Activated CD8-positive, alpha-beta memory T cell treated with anti-CD3 and anti-CD28 coated beads, Interleukin-2, amount 50 U/mL, for 24 hours (primary cell): ENCODE measurements at regions not wholly inside any gene's neighbourhood (a gene's known extent, or its start where the extent isn't known, plus 50 kb on each side); places are given as distances from the start of the nearest gene placed in this dataset.
A peak's percentile ranks its signal among the peaks of the same experiment; 100 is the strongest.
"Not testable (repeated sequence)": the region's sequence is repeated elsewhere in the genome, so short reads cannot be mapped to it uniquely, and the experiment has no call there.

Experiments used
- DNase-seq: peaks from one replicate; pipeline ENCODE4 v3.0.0-alpha.2; 2020; ENCODE audit errors: extremely low read depth

DNA sequence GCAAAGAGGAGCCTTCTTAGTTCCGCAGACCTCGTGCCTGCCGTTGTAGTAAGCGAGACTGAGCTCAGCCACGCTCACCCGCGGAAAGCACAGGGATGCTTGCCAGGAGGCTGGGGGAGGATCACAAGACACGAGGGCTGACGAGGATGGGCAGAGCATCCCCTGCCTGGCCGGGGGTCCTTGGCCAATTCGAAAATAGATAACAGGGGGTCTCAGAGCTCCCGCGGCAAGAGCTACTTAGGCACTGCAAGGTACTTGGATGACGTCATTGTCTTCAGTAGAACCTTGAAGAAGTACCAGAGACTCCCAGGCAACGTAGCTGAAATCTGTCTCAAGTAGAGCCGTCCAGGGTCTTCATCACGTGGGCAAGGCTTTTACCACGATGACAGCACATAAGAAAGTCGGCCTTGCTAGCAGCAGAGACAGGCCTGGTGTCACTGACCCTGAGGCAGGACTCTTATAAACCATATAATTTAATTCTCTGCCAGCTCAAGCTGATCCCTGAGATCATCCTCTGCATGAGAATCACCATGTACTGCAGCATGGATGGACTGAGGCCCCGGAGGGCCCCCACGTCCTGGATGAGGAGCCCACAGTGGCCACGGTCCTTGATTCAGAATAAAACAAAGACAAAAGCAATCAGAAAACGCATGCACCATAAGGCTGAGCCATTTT is 81.9 kb downstream of the TMEM18 start:
- DNase-seq = no peak

DNA sequence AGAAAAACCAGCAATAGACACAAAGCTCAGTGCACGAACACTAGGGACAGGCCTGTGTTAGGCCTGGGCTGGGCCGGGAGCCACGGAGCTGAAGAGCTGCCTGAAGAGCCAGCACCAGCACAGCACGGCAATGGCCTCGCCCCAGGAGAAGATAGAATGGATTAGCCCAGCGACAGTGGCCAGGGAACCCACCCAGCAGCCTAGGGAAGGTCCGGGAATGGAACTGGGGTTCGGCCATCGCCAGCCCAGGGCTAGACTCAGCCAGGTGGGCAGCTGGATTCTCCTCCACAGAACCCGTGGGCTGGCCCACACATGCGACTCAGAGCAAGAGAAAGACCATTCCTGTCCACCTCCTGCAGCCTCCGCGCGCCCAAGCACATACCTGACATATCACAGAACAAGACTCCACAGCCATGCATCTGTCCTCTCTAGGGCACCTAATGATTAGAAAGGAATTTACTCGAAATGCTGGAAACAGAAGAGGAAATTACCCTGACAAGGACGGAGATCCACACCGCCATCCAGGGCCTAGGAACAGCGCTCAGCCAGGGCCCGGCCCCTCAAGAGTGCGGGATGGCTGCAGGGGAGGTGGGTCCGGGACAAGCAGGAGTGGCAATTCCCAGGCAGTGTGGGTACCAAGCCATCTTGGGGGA is 82.8 kb downstream of the TMEM18 start:
- DNase-seq = no peak

DNA sequence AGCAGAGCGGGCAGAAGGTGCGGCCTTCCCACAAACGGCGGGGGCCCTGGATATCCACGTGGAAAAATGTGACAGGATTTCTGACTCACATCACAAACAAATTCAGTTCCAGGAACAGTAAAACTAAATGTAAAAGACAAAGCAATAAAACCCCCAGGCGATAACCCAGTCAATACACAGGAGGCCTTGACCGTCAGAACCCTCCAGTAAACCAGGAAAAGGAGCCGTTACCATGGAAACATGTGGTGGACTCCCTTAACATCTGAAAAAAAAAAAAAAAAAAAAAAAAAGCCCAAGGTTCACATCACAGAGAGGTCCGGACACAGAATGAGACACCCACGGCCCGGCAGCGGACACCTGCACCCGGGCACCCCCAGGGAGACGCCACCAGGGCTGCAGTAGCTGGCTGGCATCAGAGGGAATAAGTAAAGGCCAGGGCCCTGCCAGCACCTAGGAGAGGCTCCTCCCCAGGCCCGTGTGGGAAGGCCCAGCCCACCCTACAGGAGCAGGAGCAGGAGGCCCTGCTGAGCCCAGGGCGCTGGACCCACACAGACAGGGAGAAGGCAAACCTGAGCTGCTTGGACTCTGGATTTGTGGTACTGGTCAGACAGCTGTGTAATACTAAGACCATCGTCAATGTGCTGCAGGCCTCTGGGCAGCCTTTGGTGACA is 83.7 kb downstream of the TMEM18 start:
- no peak for DNase-seq

DNA sequence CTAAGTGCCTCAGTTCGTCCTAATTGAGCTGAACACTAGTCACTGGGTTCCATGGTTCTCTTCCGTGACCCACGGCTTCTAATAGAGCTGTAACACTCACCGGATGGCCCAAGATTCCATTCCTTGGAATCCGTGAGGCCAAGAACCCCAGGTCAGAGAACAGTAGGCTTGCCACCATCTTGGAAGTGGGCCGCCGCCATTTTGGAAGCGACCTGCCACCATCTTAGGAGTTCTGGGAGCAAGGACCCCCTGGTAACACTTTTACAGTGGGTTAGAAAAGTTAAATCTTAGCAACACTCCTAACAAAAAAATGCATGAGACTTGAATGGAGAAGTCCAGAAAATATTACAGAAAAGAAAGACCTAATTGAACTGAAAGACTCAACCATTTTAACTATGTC is 84.5 kb downstream of the TMEM18 start:
- DNase-seq = no peak

DNA sequence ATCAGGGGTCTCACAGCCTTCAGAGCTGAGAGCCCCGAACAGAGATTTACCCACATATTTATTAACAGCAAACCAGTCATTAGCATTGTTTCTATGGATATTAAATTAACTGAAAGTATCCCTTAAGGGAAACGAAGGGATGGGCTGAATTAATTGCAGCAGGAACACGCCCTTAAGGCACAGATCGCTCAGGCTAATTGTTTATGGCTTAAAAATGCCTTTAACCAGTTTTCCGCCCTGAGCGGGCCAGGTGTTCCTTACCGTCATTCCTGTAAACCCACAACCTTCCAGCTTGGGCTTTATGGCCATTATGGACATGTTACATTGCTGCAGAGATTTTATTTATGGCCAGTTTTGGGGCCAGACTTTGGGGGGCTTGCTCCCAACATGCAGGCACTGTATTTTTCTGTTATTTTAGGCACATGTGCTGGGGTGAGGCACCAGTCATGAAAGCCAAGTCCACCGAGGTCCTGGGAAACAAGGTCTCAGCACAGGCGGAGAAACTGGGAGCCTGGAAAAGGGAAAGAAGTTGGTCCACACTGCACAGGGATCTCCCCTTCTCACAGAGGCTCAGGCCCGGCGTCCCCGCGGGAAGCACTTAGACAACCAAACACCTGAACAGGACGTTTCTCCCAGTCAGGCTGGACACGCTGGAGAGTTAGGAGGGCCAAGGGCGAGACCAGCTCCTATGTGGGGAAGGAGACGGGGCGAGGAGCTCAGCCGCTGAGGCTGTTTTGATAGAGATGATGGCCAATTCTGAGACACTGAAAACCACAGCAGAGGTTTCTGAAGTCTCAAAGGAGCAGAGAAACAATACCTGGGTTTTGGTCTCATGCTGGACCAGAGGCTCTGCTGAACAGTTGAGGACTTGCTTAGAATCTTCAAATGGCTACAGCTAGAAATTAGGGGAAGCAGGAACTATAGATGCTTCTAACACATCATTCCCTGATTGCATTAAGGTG is 86.7 kb downstream of the TMEM18 start:
- DNase-seq = no peak

DNA sequence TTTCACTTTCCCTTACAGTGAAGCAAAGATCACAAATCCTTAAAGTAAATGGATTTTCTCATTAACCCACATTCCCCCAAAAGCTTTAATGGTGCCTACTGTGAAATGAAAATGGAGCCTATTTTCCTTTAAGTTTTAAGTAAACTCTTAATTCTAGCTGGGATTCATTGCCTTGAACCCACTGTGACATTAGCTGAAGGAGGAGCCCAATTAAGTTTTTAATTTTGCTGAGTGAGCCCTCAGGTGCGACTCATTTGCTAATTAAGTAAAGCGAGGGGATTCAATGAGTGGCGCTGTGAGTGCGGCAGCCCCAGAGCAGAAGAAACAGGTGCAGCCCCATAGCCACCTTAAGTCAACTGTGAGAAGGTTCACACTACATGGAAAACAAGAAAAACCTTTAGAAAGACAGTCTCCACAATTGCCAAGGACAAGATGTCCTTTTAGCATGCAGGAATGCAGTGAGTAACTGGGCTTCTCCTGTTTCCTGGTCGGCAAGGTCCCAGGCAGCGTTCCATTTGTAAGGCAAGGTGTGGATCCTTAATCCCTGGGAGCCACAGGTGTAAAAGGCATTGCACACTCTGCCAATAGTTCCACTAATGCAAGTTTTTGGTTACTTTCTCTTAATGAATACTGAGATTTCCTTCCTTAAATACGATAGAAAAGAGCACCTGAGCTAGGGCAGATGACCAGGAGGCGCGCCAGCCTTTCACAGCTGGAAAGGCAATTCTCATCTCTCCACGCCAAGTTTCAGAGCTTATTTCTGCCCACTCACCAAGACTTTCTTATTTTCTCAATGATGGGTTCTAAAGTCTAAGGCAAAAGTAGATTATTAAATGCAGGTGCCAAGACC is 87.7 kb downstream of the TMEM18 start:
- DNase-seq = no peak

DNA sequence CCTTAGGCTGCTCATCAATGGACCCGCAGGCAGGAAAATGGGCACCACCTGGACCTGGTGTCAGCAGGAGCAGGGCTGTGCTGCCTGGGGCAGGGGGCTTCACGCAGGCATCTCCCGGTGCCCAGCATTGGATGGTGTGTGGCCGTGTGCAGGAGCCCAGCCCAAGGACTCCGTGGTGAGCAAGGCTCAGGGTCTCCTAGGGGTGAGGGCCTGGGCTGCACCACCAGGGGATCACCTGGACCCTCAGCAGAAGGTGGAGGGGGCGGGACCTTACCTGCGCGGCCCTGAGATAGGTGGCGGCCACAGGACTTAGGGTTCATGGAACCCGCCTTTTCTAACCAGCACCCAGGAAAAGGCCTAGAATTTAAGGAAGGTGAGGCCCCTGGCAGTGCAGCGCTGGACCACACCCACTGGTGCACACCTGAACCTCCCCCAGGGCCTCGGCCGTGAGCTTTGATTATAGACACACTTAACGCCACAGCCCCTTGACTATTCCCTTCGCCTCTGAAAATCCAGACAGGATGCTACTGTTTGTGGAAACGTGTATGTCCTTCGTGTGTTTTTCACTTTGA is 89.0 kb downstream of the TMEM18 start:
- no peak for DNase-seq

DNA sequence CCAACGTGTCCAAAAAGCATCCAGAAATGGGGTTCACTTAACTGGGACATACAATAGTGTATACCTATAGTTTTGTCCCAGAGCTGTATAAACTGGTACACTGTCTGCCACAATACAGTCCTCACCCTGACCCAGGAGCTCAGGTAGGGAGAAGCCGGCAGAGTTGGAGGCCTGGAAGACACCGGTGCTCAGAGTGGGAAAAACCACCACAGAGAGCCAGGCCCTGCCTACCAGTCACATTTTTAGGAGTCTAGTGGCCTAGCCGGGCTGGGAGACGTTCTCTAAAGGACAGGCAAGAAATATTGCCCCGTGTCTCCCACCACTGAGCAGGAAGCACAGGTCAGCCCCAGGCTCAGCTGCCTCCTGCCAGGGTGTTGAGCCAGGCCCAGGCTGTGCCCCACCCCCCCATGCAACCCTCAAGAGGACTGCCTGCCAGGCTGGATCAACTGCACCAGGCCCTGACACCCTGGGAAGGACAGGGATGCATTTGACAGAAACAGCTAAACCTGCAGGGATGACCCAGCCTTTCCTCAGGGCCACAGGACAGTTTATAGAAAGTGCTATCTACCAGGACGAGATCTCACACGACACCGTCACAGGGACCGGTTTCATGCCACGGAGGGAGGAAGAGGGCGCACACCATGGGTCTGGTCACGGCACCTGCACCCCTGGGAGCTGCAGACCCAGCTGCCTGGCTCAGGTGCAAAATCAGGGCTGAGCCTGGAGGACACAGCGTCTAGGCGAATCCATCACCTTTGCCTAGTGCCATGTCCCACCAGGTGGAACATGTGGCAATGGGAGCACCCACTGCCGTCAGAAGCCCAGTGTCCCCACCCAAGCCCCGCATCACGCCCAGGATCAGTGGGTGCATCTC is 89.9 kb downstream of the TMEM18 start:
- DNase-seq = no peak

DNA sequence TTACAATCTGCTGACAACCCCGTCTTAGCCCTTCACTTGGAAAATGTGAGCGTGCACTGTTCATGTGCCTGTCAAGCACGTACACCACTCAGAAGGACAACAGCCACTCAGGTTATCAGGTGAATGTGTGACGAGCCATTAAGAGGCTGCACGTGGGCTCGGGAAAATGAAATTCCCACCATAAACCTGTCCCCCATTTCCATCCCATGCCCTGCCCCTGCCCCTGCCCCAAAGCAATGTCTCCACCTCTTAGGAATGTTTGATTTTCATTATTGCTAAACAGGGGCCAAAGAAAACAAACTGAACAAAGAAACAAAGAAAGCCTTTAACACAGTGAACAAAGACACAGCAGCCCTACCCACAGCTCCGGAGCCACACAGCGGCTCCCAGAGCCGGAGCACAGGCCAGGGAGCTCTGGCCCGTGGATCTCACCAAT is 90.5 kb downstream of the TMEM18 start:
- DNase-seq = no peak

DNA sequence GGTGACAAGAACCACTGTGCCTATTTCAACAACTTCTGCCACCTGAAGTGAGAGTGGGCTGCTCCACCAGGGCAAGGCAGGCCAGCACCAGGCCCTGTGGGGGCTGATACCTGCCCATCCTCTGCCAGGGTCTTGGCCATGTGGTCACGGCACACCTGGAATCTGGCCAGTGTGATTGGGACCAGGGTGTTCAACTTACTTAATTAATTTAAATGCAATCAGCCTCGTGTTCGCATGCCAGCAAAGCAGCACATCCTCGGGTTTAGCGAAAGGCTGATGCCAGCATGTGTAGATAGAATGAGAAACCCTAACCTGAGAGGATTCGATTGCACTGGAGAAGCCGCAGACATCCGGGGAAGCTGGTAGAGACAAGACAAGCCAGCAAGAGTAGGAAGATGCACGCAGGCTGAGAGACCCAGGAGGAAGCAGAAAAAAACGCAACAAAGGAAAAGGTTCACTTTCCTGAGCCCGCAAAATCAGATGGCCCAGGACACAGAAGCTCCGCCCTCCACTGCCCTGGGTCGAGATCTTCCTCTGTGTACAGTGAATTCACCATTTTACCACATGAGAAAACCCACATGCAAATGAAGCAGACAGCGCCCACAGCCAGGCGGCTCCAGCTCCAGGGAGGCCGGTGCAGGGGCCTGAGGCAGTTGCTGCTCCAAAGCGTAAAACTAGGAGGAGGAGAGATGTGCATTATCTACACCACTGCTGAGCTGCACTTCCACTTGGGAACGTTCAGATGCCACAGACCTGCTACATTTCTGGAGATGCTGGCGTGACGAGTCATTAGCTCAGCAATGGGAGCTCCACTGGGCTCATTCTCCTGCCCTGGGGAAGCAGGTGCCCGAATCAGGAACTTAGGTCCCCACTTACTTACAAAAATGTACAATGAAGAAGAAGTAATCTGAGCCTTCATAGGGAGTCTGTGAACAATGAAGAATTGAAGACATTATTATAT is 92.1 kb downstream of the TMEM18 start:
- peak; percentile 5 for DNase-seq

DNA sequence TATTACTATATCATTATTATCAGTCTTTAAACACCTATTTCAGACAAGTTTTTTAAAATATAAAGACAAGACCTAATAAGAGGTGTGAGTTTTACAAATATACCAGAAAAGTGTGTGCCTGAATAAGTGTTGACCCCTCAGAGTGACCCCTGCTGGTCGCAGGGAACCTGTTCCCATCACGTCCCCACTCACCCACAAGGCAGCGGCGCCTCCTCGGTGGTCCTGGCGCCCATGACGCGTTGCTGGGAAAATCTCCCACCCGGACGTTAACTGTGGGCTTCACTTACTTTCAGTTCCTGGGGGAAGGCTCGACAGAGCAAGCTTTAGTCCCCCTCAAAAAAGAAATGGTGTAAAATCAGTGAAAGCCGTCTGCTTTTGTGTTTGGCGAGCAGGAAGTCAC is 93.5 kb downstream of the TMEM18 start:
- no peak for DNase-seq

DNA sequence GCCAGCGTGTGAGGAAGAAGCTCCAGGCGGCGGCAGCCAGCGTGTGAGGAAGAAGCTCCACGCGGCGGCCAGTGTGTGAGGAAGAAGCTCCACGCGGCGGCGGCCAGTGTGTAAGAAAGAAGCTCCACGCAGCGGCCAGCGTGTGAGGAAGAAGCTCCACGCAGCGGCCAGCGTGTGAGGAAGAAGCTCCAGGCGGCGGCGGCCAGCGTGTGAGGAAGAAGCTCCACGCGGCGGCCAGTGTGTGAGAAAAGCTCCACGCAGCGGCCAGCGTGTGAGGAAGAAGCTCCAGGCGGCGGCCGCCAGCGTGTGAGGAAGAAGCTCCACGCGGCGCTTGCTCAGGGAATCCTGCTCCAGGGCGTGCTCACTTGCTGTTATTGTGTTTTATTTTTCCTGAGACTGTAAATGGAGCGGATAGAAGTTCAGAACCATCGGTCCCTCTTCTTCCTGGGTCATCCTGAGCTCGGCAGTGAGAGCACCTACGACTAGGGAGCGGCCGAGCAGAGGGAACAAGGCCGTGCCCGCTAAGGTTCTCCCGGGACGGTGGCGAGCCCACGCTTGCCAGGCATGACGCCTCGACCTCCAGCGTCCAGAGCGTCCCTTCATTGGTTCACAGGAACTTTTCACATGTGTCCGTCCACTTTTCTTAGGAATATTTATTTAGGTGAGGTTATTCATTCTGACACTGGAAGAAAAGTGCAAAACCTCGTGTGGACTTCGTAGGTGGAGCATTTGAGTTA is 94.2 kb downstream of the TMEM18 start:
- no peak for DNase-seq

DNA sequence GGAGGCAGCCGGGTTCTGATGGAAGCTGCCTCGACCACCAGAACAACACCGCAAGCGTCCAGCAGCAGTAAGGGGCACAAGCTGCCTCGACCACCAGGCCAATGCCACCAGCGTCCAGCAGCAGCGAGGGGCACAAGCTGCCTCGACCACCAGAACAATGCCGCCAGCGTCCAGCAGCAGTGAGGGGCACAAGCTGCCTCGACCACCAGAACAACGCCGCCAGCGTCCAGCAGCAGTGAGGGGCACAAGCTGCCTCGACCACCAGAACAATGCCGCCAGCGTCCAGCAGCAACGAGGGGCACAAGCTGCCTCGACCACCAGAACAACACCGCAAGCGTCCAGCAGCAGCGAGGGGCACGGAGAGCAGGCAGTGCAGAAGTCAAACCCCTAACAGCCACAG is 94.9 kb downstream of the TMEM18 start:
- DNase-seq = not testable (repeated sequence)

DNA sequence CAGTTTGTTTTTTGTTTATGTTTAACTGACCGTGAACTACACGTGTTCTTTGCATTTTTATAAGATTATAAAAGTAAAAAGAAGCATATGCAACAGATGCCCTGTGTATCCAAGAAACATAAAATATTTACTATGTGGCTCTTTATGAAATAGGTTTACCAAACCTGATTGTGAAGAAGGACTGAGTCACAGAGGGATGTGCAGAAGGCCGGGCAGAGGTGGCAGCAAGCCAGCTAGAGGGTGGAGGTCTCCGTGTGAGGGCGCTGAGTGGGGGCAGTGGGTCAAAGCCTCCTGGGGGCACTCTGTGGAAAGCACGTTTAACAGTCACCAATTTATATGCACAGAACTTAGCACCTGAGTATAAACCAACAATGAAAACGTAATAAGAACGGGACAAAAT is 97.2 kb downstream of the TMEM18 start:
- DNase-seq = no peak

DNA sequence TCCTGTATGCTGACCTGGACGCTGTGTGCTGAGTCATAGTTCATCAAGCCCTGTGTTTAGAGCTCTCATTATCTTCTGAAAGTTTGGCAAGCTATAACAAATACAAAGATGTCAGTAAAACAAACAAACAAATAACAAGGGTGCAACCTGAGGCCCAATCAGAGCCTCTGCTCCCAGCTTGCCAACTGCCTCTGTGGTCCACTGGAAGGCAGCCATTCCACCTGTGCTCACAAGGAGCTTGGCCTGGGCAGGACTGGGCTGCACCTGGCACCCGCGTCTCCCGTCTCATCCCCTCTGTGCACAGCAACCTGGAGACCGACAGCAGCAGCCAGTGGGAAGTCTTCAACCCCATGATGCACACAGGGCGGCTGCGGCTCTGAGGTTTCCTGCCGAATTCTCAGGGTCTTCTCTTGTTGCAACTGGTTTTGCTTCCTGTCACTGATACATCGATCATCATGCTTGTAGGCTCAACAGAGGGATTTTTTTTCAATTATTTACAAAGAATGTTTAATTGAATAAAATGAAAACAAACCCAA is 97.8 kb downstream of the TMEM18 start:
- no peak for DNase-seq

DNA sequence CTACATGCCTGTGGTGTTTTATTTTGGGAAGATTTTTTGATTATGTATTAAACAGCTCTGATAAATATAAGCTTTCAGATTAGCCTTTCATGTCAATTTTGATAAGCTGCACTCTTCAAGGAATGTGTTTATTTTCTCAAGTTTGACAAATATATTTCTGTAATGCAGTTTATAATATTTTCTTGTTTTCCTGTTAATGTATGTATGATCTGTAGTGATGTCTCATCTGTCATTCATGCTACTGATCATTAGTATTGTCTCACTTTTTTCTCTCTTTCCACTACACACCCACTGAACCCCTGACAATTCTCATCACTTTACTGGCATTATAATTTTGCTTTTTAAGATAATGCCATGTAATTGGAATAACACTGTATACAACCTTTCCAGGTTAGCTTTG is 100.9 kb downstream of the TMEM18 start:
- DNase-seq = no peak

DNA sequence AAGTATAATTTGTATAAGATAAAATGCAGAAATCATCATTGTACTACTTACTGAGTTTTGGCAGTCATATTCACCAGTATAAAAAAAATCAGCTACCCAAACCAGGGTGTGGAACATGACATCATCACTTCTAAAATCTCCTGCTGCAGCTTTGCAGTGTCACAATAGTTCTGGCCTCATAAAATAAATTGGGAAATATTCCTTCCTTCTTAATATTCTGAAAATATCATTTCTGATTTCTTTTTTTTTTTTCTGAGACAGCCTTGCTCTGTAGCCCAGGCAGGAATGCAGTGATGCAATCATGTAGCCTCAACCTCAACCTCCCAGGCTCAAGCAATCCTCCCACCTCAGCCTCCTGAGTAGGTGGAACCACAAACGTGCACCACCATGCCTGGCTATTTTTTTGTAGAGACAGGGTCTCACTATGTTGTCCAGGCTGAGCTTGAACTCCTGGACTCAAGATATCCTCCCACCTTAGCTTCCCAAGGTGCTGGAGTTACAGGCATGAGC is 101.4 kb downstream of the TMEM18 start:
- DNase-seq = no peak
